ENCODE measurements at regions not wholly inside any gene's neighbourhood (a gene's known extent, or its start where the extent isn't known, plus 50 kb on each side); places are given as distances from the start of the nearest gene placed in this dataset.

DNA sequence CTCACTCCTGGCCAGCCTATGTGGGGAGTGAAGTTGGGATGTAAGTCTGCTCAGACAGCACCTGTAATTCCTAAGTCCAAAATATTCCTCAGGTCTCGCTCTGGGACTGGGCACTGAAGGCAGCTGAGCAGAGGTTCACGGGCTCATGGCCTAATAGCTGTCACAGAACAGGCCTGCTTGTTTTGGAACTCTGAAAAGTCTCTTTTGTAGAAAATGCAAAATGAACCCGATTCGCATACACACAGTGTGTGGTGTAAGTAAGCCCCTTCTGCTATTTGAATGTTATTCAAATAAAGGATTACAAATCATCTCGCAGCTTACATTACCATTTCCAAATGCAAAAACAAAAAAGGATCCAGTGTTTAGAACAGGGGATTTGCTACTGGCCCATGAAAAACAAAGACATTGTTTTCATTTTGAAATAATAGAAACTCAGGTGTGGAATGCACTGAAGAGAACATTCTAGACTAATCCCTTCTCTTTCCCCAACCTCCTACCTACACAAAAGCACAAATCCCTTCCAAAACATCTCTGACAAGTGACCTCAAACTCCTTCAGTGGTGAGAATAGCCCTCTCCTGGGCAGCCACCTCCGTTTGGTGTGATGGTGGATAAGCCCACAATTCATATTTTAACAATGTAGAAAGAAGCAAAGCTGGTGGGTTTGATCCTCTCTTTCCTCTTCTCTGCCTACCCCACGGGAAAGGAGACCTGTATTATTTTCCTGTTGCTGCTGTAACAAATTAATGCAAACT is 118.3 kb upstream of the NCK2 start:
- TF ChIP-seq ZBTB44 (tag by site-specific recombination; IDR thresholded peaks at IDR 0.05) (no peak), ZNF48 (tag by site-specific recombination; IDR thresholded peaks at IDR 0.05) (no peak), KLF8 (tag by site-specific recombination; IDR thresholded peaks at IDR 0.05) (no peak), ZNF274 (IDR thresholded peaks at IDR 0.05; ENCODE audit: low read length) (no peak), ZNF274 (tag by site-specific recombination; IDR thresholded peaks at IDR 0.05; ENCODE audit: borderline replicate concordance) (no peak)
- TF ChIP-seq, protein P1, sequence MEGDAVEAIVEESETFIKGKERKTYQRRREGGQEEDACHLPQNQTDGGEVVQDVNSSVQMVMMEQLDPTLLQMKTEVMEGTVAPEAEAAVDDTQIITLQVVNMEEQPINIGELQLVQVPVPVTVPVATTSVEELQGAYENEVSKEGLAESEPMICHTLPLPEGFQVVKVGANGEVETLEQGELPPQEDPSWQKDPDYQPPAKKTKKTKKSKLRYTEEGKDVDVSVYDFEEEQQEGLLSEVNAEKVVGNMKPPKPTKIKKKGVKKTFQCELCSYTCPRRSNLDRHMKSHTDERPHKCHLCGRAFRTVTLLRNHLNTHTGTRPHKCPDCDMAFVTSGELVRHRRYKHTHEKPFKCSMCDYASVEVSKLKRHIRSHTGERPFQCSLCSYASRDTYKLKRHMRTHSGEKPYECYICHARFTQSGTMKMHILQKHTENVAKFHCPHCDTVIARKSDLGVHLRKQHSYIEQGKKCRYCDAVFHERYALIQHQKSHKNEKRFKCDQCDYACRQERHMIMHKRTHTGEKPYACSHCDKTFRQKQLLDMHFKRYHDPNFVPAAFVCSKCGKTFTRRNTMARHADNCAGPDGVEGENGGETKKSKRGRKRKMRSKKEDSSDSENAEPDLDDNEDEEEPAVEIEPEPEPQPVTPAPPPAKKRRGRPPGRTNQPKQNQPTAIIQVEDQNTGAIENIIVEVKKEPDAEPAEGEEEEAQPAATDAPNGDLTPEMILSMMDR (tag by site-specific recombination; IDR thresholded peaks at IDR 0.05) = no peak
